HEK293 (cell line): ENCODE measurements at regions not wholly inside any gene's neighbourhood (a gene's known extent, or its start where the extent isn't known, plus 50 kb on each side); places are given as distances from the start of the nearest gene placed in this dataset.

ENCODE experiments used
- CTCF ChIA-PET: fragments of 350-600 bp; formaldehyde crosslinking; extraction: SDS; loops from one replicate; lab custom pipeline; 2021; ENCODE audit warnings: antibody characterized with exemption; lab: Yijun Ruan, JAX
- POLR2A ChIA-PET: fragments of 300-600 bp; formaldehyde crosslinking; extraction: SDS; loops from one replicate; lab custom pipeline; 2020; ENCODE audit warnings: antibody characterized with exemption, inconsistent platforms; lab: Yijun Ruan, JAX
- H3K27ac ChIP-seq: fragments of 200-500 bp; sonication (Bioruptor generic); 2 replicates; pipeline ENCODE4 v1.5.1; 2014; ENCODE audit warnings: low read depth, low read length, control low read depth, inconsistent platforms; ENCODE audit errors: extremely low read depth
- H3K36me3 ChIP-seq, 2 experiments: fragments of 200-500 bp in 1 of 2; sonication (Bioruptor generic) in 1 of 2; 1 replicate in 1 of 2; 2 replicates in 1 of 2; pipeline ENCODE4 v1.5.1; 2014 to 2017; ENCODE audit warnings: inconsistent platforms in 2 of 2, low read length in 2 of 2; ENCODE audit not compliant: control insufficient read depth in 2 of 2, insufficient read depth in 1 of 2
- H3K4me1 ChIP-seq: fragments of 200-500 bp; sonication (Bioruptor generic); 2 replicates; pipeline ENCODE4 v1.5.1; 2014; ENCODE audit warnings: mild to moderate bottlenecking, low read length, inconsistent platforms; ENCODE audit not compliant: control insufficient read depth, insufficient read depth
- H3K4me3 ChIP-seq: 2 replicates; pipeline ENCODE4 v1.5.1; 2011; ENCODE audit warnings: low read depth, mild to moderate bottlenecking, control low read depth, low read length, moderate library complexity
- H3K9me3 ChIP-seq: fragments of 200-500 bp; sonication (Bioruptor generic); 2 replicates; pipeline ENCODE4 v1.5.1; 2014; ENCODE audit warnings: low read depth, low read length, inconsistent platforms; ENCODE audit not compliant: control insufficient read depth, insufficient read depth
- GFI1B ChIP-seq: fragments of 450-650 bp; formaldehyde crosslinking; IDR thresholded peaks from 2 replicates; pipeline ENCODE4 v1.5.1; 2016; ENCODE audit warnings: missing biosample characterization, missing genetic modification characterization
- KLF1 ChIP-seq: fragments of 450-650 bp; formaldehyde crosslinking; IDR thresholded peaks from 2 replicates; pipeline ENCODE4 v1.5.1; 2016; ENCODE audit warnings: missing biosample characterization, missing genetic modification characterization
- KLF16 ChIP-seq: fragments of 450-650 bp; formaldehyde crosslinking; IDR thresholded peaks from 2 replicates; pipeline ENCODE4 v1.5.1; 2017; ENCODE audit warnings: missing biosample characterization, missing genetic modification characterization
- KLF9 ChIP-seq: fragments of 450-650 bp; formaldehyde crosslinking; IDR thresholded peaks from 2 replicates; pipeline ENCODE4 v1.5.1; 2016; ENCODE audit warnings: missing biosample characterization, missing genetic modification characterization, low read depth
- WT1 ChIP-seq: fragments of 450-650 bp; formaldehyde crosslinking; IDR thresholded peaks from 2 replicates; pipeline ENCODE4 v1.5.1; 2016; ENCODE audit warnings: missing biosample characterization, missing genetic modification characterization
- ZBTB48 ChIP-seq: fragments of 450-650 bp; formaldehyde crosslinking; IDR thresholded peaks from 2 replicates; pipeline ENCODE4 v1.5.1; 2016; ENCODE audit warnings: missing biosample characterization, missing genetic modification characterization
- ZFP41 ChIP-seq: fragments of 450-650 bp; formaldehyde crosslinking; IDR thresholded peaks from 2 replicates; pipeline ENCODE4 v1.5.1; 2016; ENCODE audit warnings: missing biosample characterization, missing genetic modification characterization, borderline replicate concordance
- ZFP69B ChIP-seq: fragments of 450-650 bp; formaldehyde crosslinking; IDR thresholded peaks from 2 replicates; pipeline ENCODE4 v1.5.1; 2016; ENCODE audit warnings: missing biosample characterization, missing genetic modification characterization
- ZNF138 ChIP-seq: fragments of 450-650 bp; formaldehyde crosslinking; IDR thresholded peaks from 2 replicates; pipeline ENCODE4 v1.5.1; 2016; ENCODE audit warnings: missing biosample characterization, missing genetic modification characterization, borderline replicate concordance
- ZNF211 ChIP-seq: fragments of 450-650 bp; formaldehyde crosslinking; IDR thresholded peaks from 2 replicates; pipeline ENCODE4 v1.5.1; 2016; ENCODE audit warnings: low read depth, missing biosample characterization, missing genetic modification characterization
- ZNF248 ChIP-seq: fragments of 450-650 bp; formaldehyde crosslinking; IDR thresholded peaks from 2 replicates; pipeline ENCODE4 v1.5.1; 2017; ENCODE audit warnings: missing biosample characterization, missing genetic modification characterization
- ZNF335 ChIP-seq: fragments of 450-650 bp; formaldehyde crosslinking; conservative IDR thresholded peaks from 2 replicates; pipeline ENCODE4 v1.5.1; 2016; ENCODE audit warnings: missing biosample characterization, missing genetic modification characterization
- ZNF398 ChIP-seq: fragments of 450-650 bp; formaldehyde crosslinking; IDR thresholded peaks from 2 replicates; pipeline ENCODE4 v1.5.1; 2017; ENCODE audit warnings: missing biosample characterization, missing genetic modification characterization
- ZNF513 ChIP-seq: fragments of 450-650 bp; IDR thresholded peaks from 2 replicates; pipeline ENCODE4 v1.5.1; 2018; ENCODE audit warnings: missing biosample characterization, missing genetic modification characterization
- ZNF529 ChIP-seq: fragments of 450-650 bp; formaldehyde crosslinking; IDR thresholded peaks from 2 replicates; pipeline ENCODE4 v1.5.1; 2017; ENCODE audit warnings: missing genetic modification characterization, missing biosample characterization; ENCODE audit not compliant: insufficient replicate concordance
- ZNF530 ChIP-seq: fragments of 450-650 bp; formaldehyde crosslinking; IDR thresholded peaks from 2 replicates; pipeline ENCODE4 v1.5.1; 2016; ENCODE audit warnings: low read depth, missing biosample characterization, missing genetic modification characterization
- ZNF571 ChIP-seq: fragments of 450-650 bp; formaldehyde crosslinking; IDR thresholded peaks from 2 replicates; pipeline ENCODE4 v1.5.0; 2017; ENCODE audit warnings: missing biosample characterization, missing genetic modification characterization
- ZNF580 ChIP-seq: fragments of 450-650 bp; formaldehyde crosslinking; IDR thresholded peaks from 2 replicates; pipeline ENCODE4 v1.5.1; 2016; ENCODE audit warnings: missing biosample characterization, missing genetic modification characterization
- ZNF596 ChIP-seq: fragments of 450-650 bp; IDR thresholded peaks from 2 replicates; pipeline ENCODE4 v1.5.0; 2018; ENCODE audit warnings: missing biosample characterization, mild to moderate bottlenecking, missing genetic modification characterization, moderate library complexity
- ZNF621 ChIP-seq: fragments of 450-650 bp; formaldehyde crosslinking; IDR thresholded peaks from 2 replicates; pipeline ENCODE4 v1.5.1; 2017; ENCODE audit warnings: missing biosample characterization, missing genetic modification characterization
- ZNF624 ChIP-seq: fragments of 450-650 bp; formaldehyde crosslinking; IDR thresholded peaks from 2 replicates; pipeline ENCODE4 v1.5.1; 2017; ENCODE audit warnings: missing biosample characterization, missing genetic modification characterization
- ZNF626 ChIP-seq: fragments of 450-650 bp; sonication (Bioruptor Pico); formaldehyde crosslinking; IDR thresholded peaks from 2 replicates; pipeline ENCODE4 v1.5.1; 2018; ENCODE audit warnings: missing biosample characterization, missing genetic modification characterization, inconsistent platforms
- ZNF664 ChIP-seq: fragments of 450-650 bp; formaldehyde crosslinking; IDR thresholded peaks from 2 replicates; pipeline ENCODE4 v1.5.1; 2016; ENCODE audit warnings: missing biosample characterization, missing genetic modification characterization
- TF ChIP-seq, protein P1 (sequence below): fragments of 450-650 bp; formaldehyde crosslinking; IDR thresholded peaks from 2 replicates; pipeline ENCODE4 v1.5.1; 2016; ENCODE audit warnings: missing biosample characterization, missing genetic modification characterization, low read depth
- TF ChIP-seq, protein P2 (sequence below): fragments of 450-650 bp; formaldehyde crosslinking; IDR thresholded peaks from 2 replicates; pipeline ENCODE4 v1.5.1; 2016; ENCODE audit warnings: missing biosample characterization, missing genetic modification characterization
- TF ChIP-seq, protein P3 (sequence below): fragments of 450-650 bp; formaldehyde crosslinking; IDR thresholded peaks from 2 replicates; pipeline ENCODE4 v1.5.1; 2016; ENCODE audit warnings: missing biosample characterization, missing genetic modification characterization

DNA sequence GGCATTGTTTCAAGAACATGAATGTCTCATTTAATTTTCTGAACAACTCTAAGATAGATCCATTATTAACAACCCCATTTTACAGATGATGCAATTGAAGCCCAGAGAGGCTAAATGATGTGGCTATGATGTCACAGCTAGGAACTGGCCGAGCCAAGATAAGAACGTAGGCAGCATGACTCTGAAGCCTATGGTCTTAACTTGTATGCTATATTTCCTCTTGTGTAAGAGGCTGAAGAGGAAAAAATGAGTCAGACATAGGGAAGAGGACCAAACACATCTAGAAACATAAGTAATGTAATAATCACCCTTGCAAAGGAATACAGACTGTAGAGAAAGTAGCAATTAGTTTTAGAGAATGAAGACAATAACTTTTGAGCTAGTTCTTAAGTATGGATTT, 416.8 kb downstream of the FIGN start (continued):
- TF ChIP-seq ZBTB48 (tag by site-specific recombination) (no peak), ZNF596 (no peak), GFI1B (no peak), ZNF138 (no peak)

GRCh38 chr2:163314712-163315111, 421.1 kb downstream of the FIGN start:
- CTCF ChIA-PET, result no interaction called here
- no peaks in the 10 kb centered on the region for H3K4me1 ChIP-seq
- no peak overlapping the region for H3K4me3 ChIP-seq
- POLR2A ChIA-PET, result no interaction called here
- no peaks in the 10 kb centered on the region for H3K36me3 ChIP-seq
- TF ChIP-seq ZNF211 (tag by site-specific recombination), result no peak
- TF ChIP-seq ZNF626 (tag by site-specific recombination), result no peak
- TF ChIP-seq, protein P1, sequence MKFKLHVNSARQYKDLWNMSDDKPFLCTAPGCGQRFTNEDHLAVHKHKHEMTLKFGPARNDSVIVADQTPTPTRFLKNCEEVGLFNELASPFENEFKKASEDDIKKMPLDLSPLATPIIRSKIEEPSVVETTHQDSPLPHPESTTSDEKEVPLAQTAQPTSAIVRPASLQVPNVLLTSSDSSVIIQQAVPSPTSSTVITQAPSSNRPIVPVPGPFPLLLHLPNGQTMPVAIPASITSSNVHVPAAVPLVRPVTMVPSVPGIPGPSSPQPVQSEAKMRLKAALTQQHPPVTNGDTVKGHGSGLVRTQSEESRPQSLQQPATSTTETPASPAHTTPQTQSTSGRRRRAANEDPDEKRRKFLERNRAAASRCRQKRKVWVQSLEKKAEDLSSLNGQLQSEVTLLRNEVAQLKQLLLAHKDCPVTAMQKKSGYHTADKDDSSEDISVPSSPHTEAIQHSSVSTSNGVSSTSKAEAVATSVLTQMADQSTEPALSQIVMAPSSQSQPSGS (tag by site-specific recombination), result 0 out of 2 replicates have a peak, but pooled peaks have one; percentile 15
- H3K9me3 ChIP-seq, result no peaks in the 10 kb centered on the region
- H3K27ac ChIP-seq, result no peak overlapping the region

GRCh38 chr2:163312713-163313112, 423.1 kb downstream of the FIGN start:
- Histone ChIP-seq H3K9me3 (no peaks in the 10 kb centered on the region), H3K27ac (no peak overlapping the region)
- TF ChIP-seq ZNF398 (tag by site-specific recombination) (no peak), ZNF529 (no peak), ZNF513 (tag by site-specific recombination) (no peak), ZFP41 (tag by site-specific recombination) (no peak), ZNF624 (tag by site-specific recombination) (no peak), KLF9 (no peak), ZNF571 (tag by site-specific recombination) (no peak), ZNF621 (no peak), ZNF580 (tag by site-specific recombination) (no peak), ZNF664 (tag by site-specific recombination) (no peak), KLF1 (tag by site-specific recombination) (no peak), ZNF530 (no peak), ZNF248 (tag by site-specific recombination) (no peak), KLF16 (no peak), ZNF335 (tag by site-specific recombination) (no peak), WT1 (tag by site-specific recombination) (no peak), ZFP69B (tag by site-specific recombination) (no peak)
- TF ChIP-seq, protein P2, sequence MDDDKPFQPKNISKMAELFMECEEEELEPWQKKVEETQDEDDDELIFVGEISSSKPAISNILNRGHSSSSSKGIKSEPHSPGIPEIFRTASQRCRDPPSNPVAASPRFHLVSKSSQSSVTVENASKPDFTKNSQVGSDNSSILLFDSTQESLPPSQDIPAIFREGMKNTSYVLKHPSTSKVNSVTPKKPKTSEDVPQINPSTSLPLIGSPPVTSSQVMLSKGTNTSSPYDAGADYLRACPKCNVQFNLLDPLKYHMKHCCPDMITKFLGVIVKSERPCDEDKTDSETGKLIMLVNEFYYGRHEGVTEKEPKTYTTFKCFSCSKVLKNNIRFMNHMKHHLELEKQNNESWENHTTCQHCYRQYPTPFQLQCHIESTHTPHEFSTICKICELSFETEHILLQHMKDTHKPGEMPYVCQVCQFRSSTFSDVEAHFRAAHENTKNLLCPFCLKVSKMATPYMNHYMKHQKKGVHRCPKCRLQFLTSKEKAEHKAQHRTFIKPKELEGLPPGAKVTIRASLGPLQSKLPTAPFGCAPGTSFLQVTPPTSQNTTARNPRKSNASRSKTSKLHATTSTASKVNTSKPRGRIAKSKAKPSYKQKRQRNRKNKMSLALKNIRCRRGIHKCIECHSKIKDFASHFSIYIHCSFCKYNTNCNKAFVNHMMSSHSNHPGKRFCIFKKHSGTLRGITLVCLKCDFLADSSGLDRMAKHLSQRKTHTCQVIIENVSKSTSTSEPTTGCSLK, result no peak
- TF ChIP-seq, protein P3, sequence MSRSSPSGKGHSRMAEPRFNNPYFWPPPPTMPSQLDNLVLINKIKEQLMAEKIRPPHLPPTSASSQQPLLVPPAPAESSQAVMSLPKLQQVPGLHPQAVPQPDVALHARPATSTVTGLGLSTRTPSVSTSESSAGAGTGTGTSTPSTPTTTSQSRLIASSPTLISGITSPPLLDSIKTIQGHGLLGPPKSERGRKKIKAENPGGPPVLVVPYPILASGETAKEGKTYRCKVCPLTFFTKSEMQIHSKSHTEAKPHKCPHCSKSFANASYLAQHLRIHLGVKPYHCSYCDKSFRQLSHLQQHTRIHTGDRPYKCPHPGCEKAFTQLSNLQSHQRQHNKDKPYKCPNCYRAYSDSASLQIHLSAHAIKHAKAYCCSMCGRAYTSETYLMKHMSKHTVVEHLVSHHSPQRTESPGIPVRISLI (tag by site-specific recombination), result no peak
- TF ChIP-seq, all 188 proteins: peak for 0
- Histone ChIP-seq H3K4me1 (no peaks in the 10 kb centered on the region), H3K4me3 (no peak overlapping the region), H3K36me3 (no peaks in the 10 kb centered on the region)
- CTCF ChIA-PET, result interaction anchor here (0.6 kb wide), 1 partner anchor 121 kb away, joined by 3 read pairs; no protein-coding TSS in a partner anchor
- POLR2A ChIA-PET, result no interaction called here
